Spinal cord (tissue), 9 donors: ENCODE measurements at regions not wholly inside any gene's neighbourhood (a gene's known extent, or its start where the extent isn't known, plus 50 kb on each side); places are given as distances from the start of the nearest gene placed in this dataset.
"Not testable (repeated sequence)": the region's sequence is repeated elsewhere in the genome, so short reads cannot be mapped to it uniquely, and the experiment has no call there.

ENCODE experiments used
- DNase-seq, 6 donors: peaks; one replicate each; pipeline versions ENCODE4 v3.0.0 to v3.0.0-alpha.2; 2013 to 2015; ENCODE audit warnings: low spot score in 6 of 6, low read depth in 4 of 6
- H3K27ac ChIP-seq: one replicate; pipeline ENCODE4 v1.5.1; 2013; ENCODE audit warnings: low read depth, low read length, control low read depth
- H3K27me3 ChIP-seq: one replicate; pipeline ENCODE4 v1.6.1; 2013; ENCODE audit warnings: low read length; ENCODE audit not compliant: control insufficient read depth, insufficient read depth
- H3K36me3 ChIP-seq: one replicate; pipeline ENCODE4 v1.6.1; 2013; ENCODE audit warnings: low read length; ENCODE audit not compliant: control insufficient read depth, insufficient read depth
- H3K4me1 ChIP-seq: one replicate; pipeline ENCODE4 v1.6.1; 2013; ENCODE audit warnings: low read length; ENCODE audit not compliant: control insufficient read depth, insufficient read depth
- H3K4me3 ChIP-seq: one replicate; pipeline ENCODE4 v1.5.1; 2013; ENCODE audit warnings: low read depth, low read length, control low read depth
- H3K9me3 ChIP-seq: one replicate; pipeline ENCODE4 v1.6.1; 2013; ENCODE audit warnings: low read length; ENCODE audit not compliant: control insufficient read depth, insufficient read depth
- WGBS: methylation state at CpG from one replicate; pipeline ENCODE4 v1.1.5; 2013; ENCODE audit warnings: missing lambda C conversion rate; ENCODE audit not compliant: insufficient coverage; 5-methylcytosine and 5-hydroxymethylcytosine counted together
- donor health status: healthy.

- H3K4me3 ChIP-seq, result no peak overlapping the region
- no peaks in the 10 kb centered on the region for H3K36me3 ChIP-seq
- DNase-seq, result no peak
- H3K27ac ChIP-seq, result no peak overlapping the region
- no CpG with 5 or more reads among the region's 3 CpGs for WGBS
- H3K4me1 ChIP-seq, result no peaks in the 10 kb centered on the region
- H3K9me3 ChIP-seq, result no peaks in the 10 kb centered on the region
- no peaks in the 10 kb centered on the region for H3K27me3 ChIP-seq
Measured at GRCh38 chr3:24545887-24546286, 51.2 kb upstream of the THRB start.

DNA sequence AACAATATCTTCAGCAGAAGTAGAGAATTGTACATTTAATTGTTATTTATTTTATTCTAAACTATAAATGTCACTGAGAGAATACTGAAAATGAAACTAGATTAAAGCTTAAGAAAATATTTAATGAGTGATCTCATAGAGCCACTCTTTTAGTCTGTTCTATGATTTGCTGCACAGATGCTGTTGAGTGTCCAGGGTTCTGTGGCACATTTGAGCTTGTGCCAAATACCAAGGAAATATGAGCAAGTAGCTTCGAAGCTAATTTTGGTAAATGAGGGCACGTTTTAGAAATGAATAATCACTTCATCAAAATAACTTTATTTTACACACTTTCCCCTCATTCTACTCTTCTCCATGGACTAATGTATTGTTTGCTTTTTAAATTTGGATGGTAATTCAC, 53.6 kb upstream of the THRB start:
- no CpG with 5 or more reads among the region's 2 CpGs for WGBS
- Histone ChIP-seq H3K4me3 (no peak overlapping the region), H3K9me3 (no peaks in the 10 kb centered on the region), H3K4me1 (no peaks in the 10 kb centered on the region), H3K36me3 (no peaks in the 10 kb centered on the region), H3K27me3 (no peaks in the 10 kb centered on the region), H3K27ac (no peak overlapping the region)
- no peak for DNase-seq

- DNase-seq, result no peak
- no CpG with 5 or more reads among the region's 1 CpG for WGBS
- no peak overlapping the region for H3K27ac ChIP-seq
- no peak overlapping the region for H3K4me3 ChIP-seq
- no peaks in the 10 kb centered on the region for H3K36me3 ChIP-seq
- H3K4me1 ChIP-seq, result no peaks in the 10 kb centered on the region
- no peaks in the 10 kb centered on the region for H3K27me3 ChIP-seq
- H3K9me3 ChIP-seq, result no peaks in the 10 kb centered on the region
Measured at GRCh38 chr3:24550588-24550987, 55.9 kb upstream of the THRB start.

DNA sequence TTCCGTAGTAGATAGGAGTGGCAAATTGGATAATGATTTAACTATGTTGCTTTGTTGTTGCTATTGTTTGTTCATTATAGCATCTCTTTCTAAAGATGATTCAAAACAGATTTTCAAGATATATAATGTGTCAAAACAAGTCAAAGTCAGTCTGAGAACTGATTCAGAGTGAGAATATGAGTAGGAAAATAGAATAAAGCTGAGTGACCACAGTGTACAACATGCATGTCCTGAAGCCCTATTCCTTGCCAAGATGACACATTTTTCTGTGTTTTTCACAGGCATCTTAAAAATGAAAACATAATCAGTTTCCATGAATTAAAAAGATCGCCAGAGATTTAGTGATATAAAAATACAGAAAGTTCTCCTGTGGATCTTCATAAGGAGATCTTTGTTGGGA, 57.0 kb upstream of the THRB start:
- Histone ChIP-seq H3K36me3 (no peaks in the 10 kb centered on the region), H3K4me1 (no peaks in the 10 kb centered on the region), H3K4me3 (no peak overlapping the region), H3K27me3 (no peaks in the 10 kb centered on the region), H3K9me3 (no peaks in the 10 kb centered on the region), H3K27ac (no peak overlapping the region)
- WGBS, result no CpG with 5 or more reads among the region's 2 CpGs
- no peak for DNase-seq

GRCh38 chr3:24562895-24563294, 68.2 kb upstream of the THRB start:
- Histone ChIP-seq H3K9me3 (no peaks in the 10 kb centered on the region), H3K27ac (no peak overlapping the region), H3K4me1 (no peaks in the 10 kb centered on the region), H3K4me3 (no peak overlapping the region), H3K27me3 (no peaks in the 10 kb centered on the region), H3K36me3 (no peaks in the 10 kb centered on the region)
- no peak for DNase-seq
- no CpG with 5 or more reads among the region's 3 CpGs for WGBS

- Histone ChIP-seq H3K27ac (no peak overlapping the region), H3K9me3 (no peaks in the 10 kb centered on the region), H3K4me1 (no peaks in the 10 kb centered on the region), H3K27me3 (no peaks in the 10 kb centered on the region), H3K36me3 (no peaks in the 10 kb centered on the region), H3K4me3 (no peak overlapping the region)
- WGBS, result no CpG with 5 or more reads among the region's 1 CpG
- DNase-seq, result no peak
Measured at GRCh38 chr3:24565053-24565452, 70.4 kb upstream of the THRB start.

DNA sequence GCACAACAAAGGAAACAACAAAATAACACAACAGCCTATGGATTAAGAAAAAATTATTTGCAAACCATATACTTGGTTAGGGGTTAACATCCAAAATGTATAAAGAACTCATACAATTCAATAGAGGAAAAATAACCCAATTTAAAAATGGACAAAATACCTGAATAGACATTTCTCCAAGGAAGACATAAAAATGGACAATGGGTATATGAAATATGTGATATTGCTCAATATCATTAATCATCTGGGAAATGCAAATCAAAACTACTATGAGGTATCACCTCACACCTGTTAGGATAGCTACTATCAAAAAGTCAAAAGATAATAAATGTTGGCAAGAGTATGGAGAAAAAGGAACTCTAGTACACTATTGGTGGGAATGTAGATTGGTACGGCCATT, 71.0 kb upstream of the THRB start:
- Histone ChIP-seq H3K36me3 (no peaks in the 10 kb centered on the region), H3K4me1 (no peaks in the 10 kb centered on the region), H3K27ac (no peak overlapping the region), H3K4me3 (no peak overlapping the region), H3K27me3 (no peaks in the 10 kb centered on the region), H3K9me3 (no peaks in the 10 kb centered on the region)
- no CpG with 5 or more reads among the region's 1 CpG for WGBS
- no peak for DNase-seq

DNA sequence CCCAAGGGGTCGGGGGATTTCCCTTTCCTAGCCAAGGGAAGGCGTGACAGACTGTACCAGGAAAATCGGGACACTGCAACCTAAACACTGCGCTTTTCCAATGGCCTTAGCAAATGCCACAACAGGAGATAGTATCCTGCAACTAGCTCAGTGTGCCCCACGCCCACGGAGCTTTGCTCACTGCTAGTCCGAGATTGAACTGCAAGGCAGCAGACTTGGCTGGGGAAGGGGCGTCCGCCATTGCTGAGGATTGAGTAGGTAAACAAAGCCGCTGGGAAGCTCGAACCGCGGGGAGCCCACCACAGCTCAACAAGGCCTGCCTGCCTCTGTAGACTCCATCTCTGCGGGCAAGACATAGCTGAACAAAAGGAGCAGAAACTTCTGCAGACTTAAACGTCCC, 72.3 kb upstream of the THRB start:
- 93% methylated on average over 15 of the region's 15 CpGs for WGBS
- no peaks in the 10 kb centered on the region for H3K27me3 ChIP-seq
- H3K9me3 ChIP-seq, result no peaks in the 10 kb centered on the region
- H3K4me3 ChIP-seq, result no peak overlapping the region
- no peak for DNase-seq
- H3K27ac ChIP-seq, result no peak overlapping the region
- H3K4me1 ChIP-seq, result no peaks in the 10 kb centered on the region
- no peaks in the 10 kb centered on the region for H3K36me3 ChIP-seq

GRCh38 chr3:24572409-24572808, 77.8 kb upstream of the THRB start:
- not testable (repeated sequence) for H3K36me3 ChIP-seq, H3K27me3 ChIP-seq, H3K4me3 ChIP-seq, H3K27ac ChIP-seq, DNase-seq, H3K9me3 ChIP-seq, H3K4me1 ChIP-seq
- WGBS, result no CpG with 5 or more reads among the region's 6 CpGs

DNA sequence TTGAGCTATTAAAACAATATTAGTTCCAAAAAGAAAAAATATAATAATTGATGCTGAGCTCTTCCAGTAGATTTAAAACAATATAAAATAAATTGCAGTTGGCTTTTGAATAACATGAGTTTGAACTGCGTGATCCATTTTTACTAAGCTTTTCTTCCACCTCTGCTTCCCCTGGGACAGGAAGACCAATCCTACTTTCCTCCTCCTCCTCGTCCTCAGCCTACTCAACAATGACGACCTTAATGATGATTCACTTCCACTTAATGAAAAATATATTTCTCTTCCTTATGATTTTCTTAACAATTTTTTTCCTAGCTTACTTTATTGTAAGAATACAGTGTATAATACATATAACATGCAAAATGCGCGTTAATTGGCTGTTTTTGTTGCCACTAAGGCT, 78.9 kb upstream of the THRB start:
- Histone ChIP-seq H3K27ac (no peak overlapping the region), H3K4me1 (no peaks in the 10 kb centered on the region), H3K4me3 (no peak overlapping the region), H3K27me3 (no peaks in the 10 kb centered on the region), H3K9me3 (no peaks in the 10 kb centered on the region), H3K36me3 (no peaks in the 10 kb centered on the region)
- 80% methylated on average over 1 of the region's 5 CpGs for WGBS
- no peak for DNase-seq
